Bronchial epithelial cell (primary cell): ENCODE measurements at regions not wholly inside any gene's neighbourhood (a gene's known extent, or its start where the extent isn't known, plus 50 kb on each side); places are given as distances from the start of the nearest gene placed in this dataset.

Experiments
- DNase-seq: peaks from one replicate; pipeline ENCODE4 v3.0.0-alpha.2; 2010; ENCODE audit warnings: low read depth
- FAIRE-seq: peaks from 2 replicates; lab custom pipeline; 2011; peaks lifted over from hg19 to GRCh38; lab: Jason Lieb, UNC
- H3K27me3 ChIP-seq: 2 replicates; pipeline ENCODE4 v1.5.1; 2011; ENCODE audit warnings: low read length; ENCODE audit not compliant: control insufficient read depth, insufficient read depth
- H3K36me3 ChIP-seq: 2 replicates; pipeline ENCODE4 v1.5.1; 2011; ENCODE audit warnings: low read length; ENCODE audit not compliant: control insufficient read depth, insufficient read depth
- H3K4me3 ChIP-seq: 2 replicates; pipeline ENCODE4 v1.5.1; 2011; ENCODE audit warnings: mild to moderate bottlenecking, low read depth, low read length, control low read depth
- CTCF ChIP-seq: IDR thresholded peaks from 2 replicates; pipeline ENCODE4 v1.5.1; 2011; ENCODE audit warnings: mild to moderate bottlenecking, moderate library complexity, low read length, control low read depth, inconsistent platforms; ENCODE audit not compliant: insufficient read depth, severe bottlenecking

DNA sequence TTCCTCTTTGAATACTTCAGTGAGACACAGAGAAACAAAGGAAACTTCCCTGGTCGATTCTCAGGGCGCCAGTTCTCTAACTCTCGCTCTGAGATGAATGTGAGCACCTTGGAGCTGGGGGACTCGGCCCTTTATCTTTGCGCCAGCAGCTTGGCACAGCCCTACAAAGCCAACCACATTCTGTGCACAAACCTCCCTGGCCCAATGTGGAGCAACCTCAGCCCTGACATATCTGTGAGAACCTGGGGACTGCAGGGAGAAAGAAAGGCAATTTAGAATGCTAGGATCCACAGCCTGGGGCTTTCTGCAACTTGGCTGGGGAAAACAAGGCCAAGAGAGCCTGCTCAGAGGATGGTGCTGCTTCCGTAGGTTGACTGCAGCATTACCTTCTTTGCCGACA is 63.5 kb upstream of the PRSS58 start:
- DNase-seq (no peak), FAIRE-seq (no peak)
- Histone ChIP-seq H3K4me3 (no peak overlapping the region), H3K36me3 (no peaks in the 10 kb centered on the region), H3K27me3 (no peaks in the 10 kb centered on the region)
- TF ChIP-seq CTCF = no peak

DNA sequence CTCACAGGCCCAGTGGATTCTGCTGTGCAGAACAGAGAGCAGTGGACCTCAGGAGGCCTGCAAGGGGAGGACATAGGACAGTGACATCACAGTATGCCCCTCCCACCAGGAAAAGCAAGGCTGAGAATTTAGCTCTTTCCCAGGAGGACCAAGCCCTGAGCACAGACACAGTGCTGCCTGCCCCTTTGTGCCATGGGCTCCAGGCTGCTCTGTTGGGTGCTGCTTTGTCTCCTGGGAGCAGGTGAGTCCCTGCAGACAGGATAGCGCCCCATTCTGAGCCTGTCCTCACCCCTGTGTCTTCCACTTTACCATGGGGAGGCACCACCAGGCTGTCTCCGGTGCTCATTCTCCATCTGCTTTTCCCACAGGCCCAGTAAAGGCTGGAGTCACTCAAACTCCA is 63.0 kb upstream of the PRSS58 start:
- no peak for TF ChIP-seq CTCF
- DNase-seq (no peak), FAIRE-seq (no peak)
- no peaks in the 10 kb centered on the region for H3K27me3 ChIP-seq
- H3K4me3 ChIP-seq = no peak overlapping the region
- H3K36me3 ChIP-seq = no peaks in the 10 kb centered on the region

GRCh38 chr7:142319970-142320369 is 62.1 kb upstream of the PRSS58 start:
- peak; percentile 34 for TF ChIP-seq CTCF
- DNase-seq (peak; percentile 10), FAIRE-seq (no peak)
- Histone ChIP-seq H3K4me3 (no peak overlapping the region), H3K27me3 (no peaks in the 10 kb centered on the region), H3K36me3 (no peaks in the 10 kb centered on the region)

DNA sequence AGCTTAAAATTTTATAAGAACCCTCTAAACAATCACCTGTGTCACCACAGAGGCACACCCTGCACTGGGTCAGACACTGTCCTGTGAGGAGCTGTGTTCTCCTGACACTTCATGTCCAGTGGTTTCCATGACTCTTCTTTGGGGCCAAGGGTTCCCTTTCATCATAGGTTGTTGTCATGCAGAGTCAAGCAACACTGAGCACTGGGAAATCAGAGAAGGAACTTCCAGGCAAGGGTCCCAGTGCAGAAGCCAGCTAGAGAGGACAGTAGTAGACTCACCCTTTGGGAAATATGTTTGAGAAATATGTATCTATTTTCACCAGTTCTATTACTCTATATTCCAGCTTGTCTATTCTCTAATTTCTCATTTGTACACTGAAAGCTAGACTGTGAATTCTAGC is 56.4 kb upstream of the PRSS58 start:
- no peak overlapping the region for H3K4me3 ChIP-seq
- DNase-seq = no peak
- no peak for TF ChIP-seq CTCF
- no peak for FAIRE-seq
- H3K27me3 ChIP-seq = no peaks in the 10 kb centered on the region
- H3K36me3 ChIP-seq = no peaks in the 10 kb centered on the region

GRCh38 chr7:142313528-142313927 is 55.7 kb upstream of the PRSS58 start:
- FAIRE-seq = no peak

More at GRCh38 chr7:142313528-142313927, 55.7 kb upstream of the PRSS58 start:
- no peak for DNase-seq
- H3K27me3 ChIP-seq = no peaks in the 10 kb centered on the region
- no peaks in the 10 kb centered on the region for H3K36me3 ChIP-seq
- TF ChIP-seq CTCF = no peak
- no peak overlapping the region for H3K4me3 ChIP-seq
